Activated CD4-positive, alpha-beta T cell treated with anti-CD3 and anti-CD28 coated beads, Interleukin-2, amount 10 ng/mL, durations not matched to agents 7 days and 5 days (primary cell): ENCODE measurements at regions not wholly inside any gene's neighbourhood (a gene's known extent, or its start where the extent isn't known, plus 50 kb on each side); places are given as distances from the start of the nearest gene placed in this dataset.
"Not testable (repeated sequence)": the region's sequence is repeated elsewhere in the genome, so short reads cannot be mapped to it uniquely, and the experiment has no call there.

Experiments used
- CTCF ChIA-PET: fragments of 350-600 bp; sonication (Branson Sonifier 250); formaldehyde crosslinking; loops from one replicate; lab custom pipeline; 2021; ENCODE audit warnings: antibody characterized with exemption; lab: Charles Lee
- POLR2A ChIA-PET: fragments of 350-600 bp; sonication (Branson Sonifier 250); formaldehyde crosslinking; loops from one replicate; lab custom pipeline; 2021; ENCODE audit warnings: antibody characterized with exemption; lab: Charles Lee
- DNase-seq: peaks from one replicate; pipeline ENCODE4 v3.0.0-alpha.2; 2020
- H3K27ac Mint-ChIP-seq: one replicate; pipeline ENCODE4 v1.8.0; 2021; ENCODE audit warnings: mild to moderate bottlenecking, moderate library complexity, mixed read lengths
- H3K27me3 Mint-ChIP-seq: one replicate; pipeline ENCODE4 v1.8.0; 2021; ENCODE audit warnings: mixed read lengths
- H3K36me3 Mint-ChIP-seq: one replicate; pipeline ENCODE4 v1.8.0; 2021; ENCODE audit warnings: low read depth, mixed read lengths
- H3K4me1 Mint-ChIP-seq: one replicate; pipeline ENCODE4 v1.8.0; 2021; ENCODE audit warnings: mixed read lengths
- H3K4me3 Mint-ChIP-seq: one replicate; pipeline ENCODE4 v1.8.0; 2021; ENCODE audit warnings: mild to moderate bottlenecking, moderate library complexity, mixed read lengths
- H3K9me3 Mint-ChIP-seq: one replicate; pipeline ENCODE4 v1.8.0; 2021; ENCODE audit warnings: mixed read lengths

GRCh38 chr15:31673263-31673662 is 346.6 kb downstream of the KLF13 start:
- DNase-seq, H3K36me3 Mint-ChIP-seq, H3K4me3 Mint-ChIP-seq, POLR2A ChIA-PET, H3K27me3 Mint-ChIP-seq, H3K27ac Mint-ChIP-seq, H3K9me3 Mint-ChIP-seq, CTCF ChIA-PET, H3K4me1 Mint-ChIP-seq: not testable (repeated sequence)

DNA sequence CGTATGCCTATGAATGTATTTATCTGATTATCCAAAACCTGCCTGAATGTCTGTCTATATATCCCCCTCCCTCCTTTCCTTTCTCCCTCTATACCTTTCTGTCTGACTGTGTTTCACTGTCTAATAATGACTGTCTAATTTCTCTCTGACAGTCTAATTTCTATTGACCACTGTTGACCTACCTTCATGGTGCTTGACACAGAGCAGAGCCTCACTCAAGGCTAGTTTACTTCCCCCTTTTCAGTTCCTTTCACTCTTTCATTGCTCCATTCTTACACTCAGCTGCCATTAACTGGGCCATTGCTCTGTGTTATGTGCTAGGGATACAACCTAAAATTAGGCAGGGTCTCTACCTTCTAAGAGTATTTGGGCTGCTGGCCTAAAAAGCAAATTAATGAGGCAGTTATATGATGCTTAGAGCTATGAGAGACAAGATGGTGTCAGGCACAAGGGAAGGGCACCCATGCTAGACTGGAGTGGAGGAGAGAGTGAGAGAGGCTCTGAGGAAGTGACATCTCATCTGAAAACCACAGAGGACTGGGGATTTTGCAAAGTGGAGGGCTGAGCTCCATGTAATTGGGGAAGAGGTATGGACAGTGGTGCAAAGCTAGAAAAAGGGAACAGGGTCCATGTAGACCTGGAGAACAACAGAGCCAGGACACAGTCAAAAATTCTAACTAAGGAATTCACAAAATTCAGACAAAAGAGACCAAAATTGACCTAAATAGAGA is 348.6 kb upstream of the CHRNA7 start:
- H3K9me3 Mint-ChIP-seq, DNase-seq, H3K4me1 Mint-ChIP-seq, H3K27me3 Mint-ChIP-seq, H3K4me3 Mint-ChIP-seq, POLR2A ChIA-PET, H3K27ac Mint-ChIP-seq, CTCF ChIA-PET, H3K36me3 Mint-ChIP-seq: not testable (repeated sequence)

DNA sequence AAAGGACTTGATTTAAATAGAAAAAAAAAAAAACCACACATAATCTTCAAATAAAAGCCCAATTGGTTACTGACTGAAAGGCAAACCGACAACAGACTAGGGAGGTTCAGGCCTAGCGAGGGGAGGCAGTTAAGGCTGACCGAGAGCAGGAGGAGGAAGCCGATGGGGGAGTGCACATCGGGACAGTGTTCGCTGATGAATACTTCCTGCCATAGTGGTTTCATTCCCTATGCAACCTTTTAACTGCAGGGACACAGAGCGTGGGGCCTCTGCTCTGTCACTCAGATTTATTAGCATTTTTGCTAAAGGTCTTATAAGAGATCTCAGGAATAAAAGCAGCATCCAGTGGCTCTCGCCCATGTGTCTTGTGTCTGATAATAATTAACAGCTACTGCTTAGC is 343.2 kb upstream of the CHRNA7 start:
- POLR2A ChIA-PET, DNase-seq, CTCF ChIA-PET, H3K27ac Mint-ChIP-seq, H3K36me3 Mint-ChIP-seq, H3K4me3 Mint-ChIP-seq, H3K9me3 Mint-ChIP-seq, H3K4me1 Mint-ChIP-seq: not testable (repeated sequence)
- H3K27me3 Mint-ChIP-seq = peaks cover 11% of the 10 kb centered on the region

DNA sequence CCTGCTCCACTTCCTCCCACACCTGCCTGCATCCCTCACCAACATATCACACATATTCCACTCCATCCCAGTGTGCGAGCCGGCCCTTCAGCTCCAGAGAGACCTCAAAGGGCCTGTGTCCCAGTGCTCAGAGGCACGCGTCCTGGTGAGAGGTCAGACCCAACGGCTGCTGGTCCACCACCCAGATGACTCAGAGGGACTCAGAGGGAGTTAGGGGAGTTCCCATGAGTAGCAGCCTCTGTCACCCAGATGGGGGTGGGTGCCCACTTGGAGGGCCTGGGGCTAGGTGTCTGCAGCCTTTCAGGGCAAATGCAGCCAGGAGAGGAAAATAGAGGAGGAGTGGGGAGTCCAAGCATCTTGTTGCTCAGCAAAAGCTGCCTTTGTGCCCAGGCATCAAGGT is 333.8 kb upstream of the CHRNA7 start:
- H3K27ac Mint-ChIP-seq, H3K4me1 Mint-ChIP-seq, H3K9me3 Mint-ChIP-seq, DNase-seq, H3K36me3 Mint-ChIP-seq, H3K4me3 Mint-ChIP-seq, H3K27me3 Mint-ChIP-seq, CTCF ChIA-PET, POLR2A ChIA-PET: not testable (repeated sequence)

DNA sequence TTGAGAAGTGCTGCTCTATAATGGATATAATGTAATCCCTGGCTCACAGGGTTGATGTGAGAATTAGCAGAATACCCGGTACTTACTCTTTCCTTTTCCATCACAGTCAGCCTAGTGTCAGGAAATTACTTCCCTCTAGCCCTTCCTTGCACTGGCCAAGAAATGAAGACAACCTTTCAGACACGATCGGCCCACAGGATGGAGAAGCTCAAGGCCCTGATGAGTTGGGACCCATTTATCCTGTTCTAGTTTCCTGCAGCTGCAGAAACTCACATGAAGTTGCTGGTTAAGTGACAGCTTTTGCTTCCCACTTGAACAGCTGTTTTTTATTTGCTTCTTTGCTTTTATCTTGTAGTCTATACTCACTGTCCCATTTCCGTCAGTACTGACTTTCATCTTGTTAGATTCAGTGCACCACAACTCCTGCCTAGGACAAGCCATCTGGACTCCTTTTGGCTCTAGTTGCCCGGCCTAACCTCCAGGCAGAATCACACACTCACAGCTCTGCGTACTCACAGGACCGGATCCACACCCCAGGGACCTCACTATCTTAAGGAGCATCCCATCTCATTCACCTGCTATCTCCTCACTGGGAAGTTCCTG is 325.1 kb upstream of the CHRNA7 start:
- H3K27me3 Mint-ChIP-seq, H3K9me3 Mint-ChIP-seq, DNase-seq, H3K4me3 Mint-ChIP-seq, H3K36me3 Mint-ChIP-seq, H3K4me1 Mint-ChIP-seq, POLR2A ChIA-PET, H3K27ac Mint-ChIP-seq, CTCF ChIA-PET: not testable (repeated sequence)

GRCh38 chr15:31707944-31708702 is 322.2 kb upstream of the CHRNA7 start:
- H3K4me3 Mint-ChIP-seq, H3K4me1 Mint-ChIP-seq, H3K27ac Mint-ChIP-seq, POLR2A ChIA-PET, H3K9me3 Mint-ChIP-seq, H3K36me3 Mint-ChIP-seq, DNase-seq, CTCF ChIA-PET, H3K27me3 Mint-ChIP-seq: not testable (repeated sequence)

GRCh38 chr15:31708703-31709327 is 321.5 kb upstream of the CHRNA7 start:
- H3K4me1 Mint-ChIP-seq, H3K4me3 Mint-ChIP-seq, H3K36me3 Mint-ChIP-seq, DNase-seq, CTCF ChIA-PET, H3K27ac Mint-ChIP-seq, POLR2A ChIA-PET, H3K27me3 Mint-ChIP-seq, H3K9me3 Mint-ChIP-seq: not testable (repeated sequence)

- H3K36me3 Mint-ChIP-seq, H3K4me3 Mint-ChIP-seq, H3K4me1 Mint-ChIP-seq, H3K9me3 Mint-ChIP-seq, H3K27ac Mint-ChIP-seq, DNase-seq, POLR2A ChIA-PET, H3K27me3 Mint-ChIP-seq, CTCF ChIA-PET: not testable (repeated sequence)
Measured at GRCh38 chr15:31709479-31709878, 320.8 kb upstream of the CHRNA7 start.

- H3K36me3 Mint-ChIP-seq, POLR2A ChIA-PET, H3K9me3 Mint-ChIP-seq, DNase-seq, CTCF ChIA-PET, H3K27me3 Mint-ChIP-seq, H3K4me3 Mint-ChIP-seq, H3K4me1 Mint-ChIP-seq, H3K27ac Mint-ChIP-seq: not testable (repeated sequence)
Measured at GRCh38 chr15:31710806-31711205, 319.5 kb upstream of the CHRNA7 start.

DNA sequence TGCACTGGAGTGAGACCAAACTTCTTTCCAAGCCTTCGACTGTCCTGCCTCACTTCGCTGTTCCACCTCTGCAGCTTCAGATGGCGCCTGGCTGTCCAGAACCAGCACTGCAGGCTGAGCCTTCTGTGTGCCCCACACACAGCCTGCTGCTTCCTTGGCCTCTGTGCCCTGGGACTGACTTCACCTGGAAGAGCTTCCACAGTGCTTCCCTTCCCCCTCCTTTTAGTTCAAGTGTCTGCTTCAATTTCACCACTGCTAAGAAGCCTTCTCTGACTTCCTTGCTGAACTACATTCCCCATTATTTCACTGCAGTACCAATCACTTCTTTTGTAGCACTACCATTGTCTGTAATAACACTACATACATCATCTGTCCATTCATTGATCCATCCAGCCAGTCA is 315.1 kb upstream of the CHRNA7 start:
- POLR2A ChIA-PET, CTCF ChIA-PET, H3K27ac Mint-ChIP-seq, DNase-seq, H3K27me3 Mint-ChIP-seq, H3K9me3 Mint-ChIP-seq, H3K4me1 Mint-ChIP-seq, H3K4me3 Mint-ChIP-seq, H3K36me3 Mint-ChIP-seq: not testable (repeated sequence)

GRCh38 chr15:31718625-31719024 is 311.7 kb upstream of the CHRNA7 start:
- H3K27me3 Mint-ChIP-seq, DNase-seq, H3K36me3 Mint-ChIP-seq, H3K4me3 Mint-ChIP-seq, H3K9me3 Mint-ChIP-seq, POLR2A ChIA-PET, H3K27ac Mint-ChIP-seq, H3K4me1 Mint-ChIP-seq, CTCF ChIA-PET: not testable (repeated sequence)

DNA sequence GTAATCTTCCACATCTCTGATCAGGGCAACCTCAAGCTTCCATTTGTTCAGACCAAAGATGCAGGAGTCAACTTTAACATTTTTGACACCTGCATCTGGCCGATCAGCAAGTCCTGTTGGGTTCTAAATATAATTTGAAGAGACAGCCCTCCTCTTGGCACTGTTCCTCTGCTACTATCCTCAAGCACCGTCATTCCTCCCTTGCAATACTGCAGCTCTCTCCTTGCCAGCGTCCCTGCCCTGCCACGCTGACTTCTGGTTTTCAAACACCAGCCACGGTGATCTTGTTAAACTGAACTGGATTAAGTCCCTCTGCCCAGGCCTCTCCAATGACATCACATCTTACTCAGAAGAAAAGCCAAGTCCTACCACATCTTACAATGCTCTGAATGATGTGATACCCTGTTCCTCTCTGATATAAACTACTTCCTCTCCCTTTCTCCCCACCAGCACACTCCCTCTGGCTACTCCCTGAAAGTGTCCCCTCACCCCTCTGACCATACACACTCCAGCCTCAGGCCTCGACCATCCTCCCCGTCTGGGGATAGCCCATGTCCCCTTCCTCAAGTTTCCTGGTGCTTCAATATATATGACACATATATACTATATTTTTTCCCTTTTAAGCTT is 310.8 kb upstream of the CHRNA7 start:
- H3K27me3 Mint-ChIP-seq, H3K27ac Mint-ChIP-seq, H3K36me3 Mint-ChIP-seq, H3K4me1 Mint-ChIP-seq, H3K9me3 Mint-ChIP-seq, DNase-seq, CTCF ChIA-PET, H3K4me3 Mint-ChIP-seq: not testable (repeated sequence)
- POLR2A ChIA-PET = interaction anchor here (0.6 kb wide), 1 partner anchor 632 kb away, joined by 7 read pairs; no protein-coding TSS in a partner anchor

DNA sequence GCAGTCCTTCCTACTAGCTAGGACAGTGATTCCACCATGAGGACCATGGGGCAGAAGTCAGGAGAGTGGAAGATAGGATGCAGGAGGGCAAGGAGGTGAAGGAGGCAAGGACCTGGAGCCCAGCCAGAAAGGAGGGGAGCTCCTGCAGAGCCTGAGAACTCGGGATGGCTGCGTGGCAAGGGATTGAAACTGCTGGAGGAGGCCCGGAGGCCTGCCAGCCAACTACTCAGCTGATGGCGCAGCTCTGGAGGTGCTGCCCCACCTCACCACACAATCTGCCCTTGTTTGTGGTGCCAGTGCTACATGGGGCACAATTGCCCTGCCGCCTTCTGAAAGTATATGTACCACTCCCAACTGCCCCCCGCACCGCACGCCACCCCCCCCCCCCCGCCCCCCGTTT is 307.3 kb upstream of the CHRNA7 start:
- H3K4me1 Mint-ChIP-seq, POLR2A ChIA-PET, DNase-seq, CTCF ChIA-PET, H3K27ac Mint-ChIP-seq, H3K36me3 Mint-ChIP-seq, H3K27me3 Mint-ChIP-seq, H3K4me3 Mint-ChIP-seq, H3K9me3 Mint-ChIP-seq: not testable (repeated sequence)
